22Rv1 (cell line): ENCODE measurements at regions not wholly inside any gene's neighbourhood (a gene's known extent, or its start where the extent isn't known, plus 50 kb on each side); places are given as distances from the start of the nearest gene placed in this dataset.

Experiments used
- H3K27ac ChIP-seq: fragments of 450-650 bp; 2 replicates; pipeline ENCODE4 v1.5.1; 2017
- CTCF ChIP-seq: fragments of 450-650 bp; IDR thresholded peaks from 2 replicates; pipeline ENCODE4 v1.5.1; 2017; ENCODE audit warnings: mild to moderate bottlenecking
- ZFX ChIP-seq: fragments of 450-650 bp; IDR thresholded peaks from 2 replicates; pipeline ENCODE4 v1.6.1; 2017; ENCODE audit warnings: antibody characterized with exemption, borderline replicate concordance

- TF ChIP-seq CTCF, result peak; percentile 53
- no peak for TF ChIP-seq ZFX
- no peak overlapping the region for H3K27ac ChIP-seq
These were observed 878.5 kb downstream of the USP25 start for GRCh38 chr21:16608209-16608830.

DNA sequence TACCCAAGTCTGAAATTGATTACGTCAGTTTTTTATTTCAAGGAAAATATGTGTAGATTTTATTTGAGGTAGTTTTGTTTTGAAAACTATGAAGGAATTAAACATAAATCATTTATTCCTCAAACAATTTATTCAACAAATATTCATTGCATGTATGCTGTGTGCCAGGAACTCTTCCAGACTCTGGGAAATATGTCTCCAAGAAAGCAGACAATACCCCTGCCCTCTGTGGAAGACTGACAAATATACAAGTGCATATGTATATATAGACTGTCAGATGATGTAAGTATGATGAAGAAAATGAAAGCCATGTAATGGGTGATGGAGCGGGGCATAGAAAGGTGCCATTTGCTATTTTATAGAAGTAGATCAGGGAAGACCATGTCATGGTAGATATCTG is 889.5 kb downstream of the USP25 start:
- no peak overlapping the region for H3K27ac ChIP-seq
- TF ChIP-seq ZFX (no peak), CTCF (no peak)

DNA sequence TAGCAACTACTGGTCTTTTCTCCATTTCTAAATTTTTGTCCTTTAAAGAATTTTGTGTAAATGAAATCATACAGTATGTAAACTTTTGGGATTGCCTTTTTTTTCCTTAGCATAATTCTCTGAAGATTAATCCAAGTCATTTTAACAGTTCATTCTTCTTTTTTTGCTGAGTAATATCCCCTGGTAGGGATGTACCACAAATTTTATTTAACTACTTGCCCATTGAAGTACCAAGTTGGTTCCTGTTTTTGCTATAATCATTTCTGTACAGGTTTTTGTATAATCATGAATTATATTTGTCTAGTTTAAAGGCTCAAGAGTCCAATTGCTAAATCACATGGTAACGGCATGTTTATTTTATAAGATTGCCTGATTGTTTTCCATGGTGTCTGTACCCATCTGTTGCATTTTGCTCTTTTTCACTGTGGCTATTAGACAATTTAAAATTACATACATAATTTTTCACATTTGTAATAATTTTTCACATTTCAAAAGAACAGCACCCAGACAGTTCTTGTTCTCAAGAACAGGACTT is 891.1 kb downstream of the USP25 start:
- H3K27ac ChIP-seq, result no peak overlapping the region
- no peak for TF ChIP-seq CTCF
- no peak for TF ChIP-seq ZFX

GRCh38 chr21:16624479-16625118 is 888.2 kb upstream of the CXADR start:
- no peak overlapping the region for H3K27ac ChIP-seq
- no peak for TF ChIP-seq ZFX
- no peak for TF ChIP-seq CTCF

- H3K27ac ChIP-seq, result no peak overlapping the region
- TF ChIP-seq ZFX (no peak), CTCF (no peak)
These were observed 887.4 kb upstream of the CXADR start for GRCh38 chr21:16625491-16625890.

GRCh38 chr21:16633831-16634459 is 878.9 kb upstream of the CXADR start:
- TF ChIP-seq CTCF, result no peak
- no peak for TF ChIP-seq ZFX

DNA sequence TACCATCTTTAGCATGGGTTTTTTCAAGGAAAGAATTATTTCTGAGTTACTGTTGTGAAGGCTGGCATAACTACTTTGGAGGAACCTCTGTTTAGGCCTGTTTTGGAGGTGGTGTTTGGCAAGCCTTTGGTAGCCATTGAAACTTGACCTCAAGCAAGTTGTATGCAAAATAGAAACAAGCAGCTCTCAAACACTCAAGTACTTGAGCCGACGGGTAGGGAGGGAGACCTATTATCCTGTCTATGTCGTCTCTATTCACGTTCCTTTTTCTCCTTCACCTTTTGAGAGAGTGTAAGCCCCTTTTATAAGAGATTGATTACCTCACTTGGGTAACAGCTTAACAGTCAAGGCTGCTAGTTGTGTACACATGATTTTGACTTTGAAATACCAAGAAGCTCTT is 878.3 kb upstream of the CXADR start:
- TF ChIP-seq ZFX, result no peak
- TF ChIP-seq CTCF, result no peak
- H3K27ac ChIP-seq, result no peak overlapping the region

More at GRCh38 chr21:16633831-16634459, 878.9 kb upstream of the CXADR start:
- no peak overlapping the region for H3K27ac ChIP-seq
